ENCODE measurements at regions not wholly inside any gene's neighbourhood (a gene's known extent, or its start where the extent isn't known, plus 50 kb on each side); places are given as distances from the start of the nearest gene placed in this dataset.
"Not testable (repeated sequence)": the region's sequence is repeated elsewhere in the genome, so short reads cannot be mapped to it uniquely, and the experiment has no call there.

DNA sequence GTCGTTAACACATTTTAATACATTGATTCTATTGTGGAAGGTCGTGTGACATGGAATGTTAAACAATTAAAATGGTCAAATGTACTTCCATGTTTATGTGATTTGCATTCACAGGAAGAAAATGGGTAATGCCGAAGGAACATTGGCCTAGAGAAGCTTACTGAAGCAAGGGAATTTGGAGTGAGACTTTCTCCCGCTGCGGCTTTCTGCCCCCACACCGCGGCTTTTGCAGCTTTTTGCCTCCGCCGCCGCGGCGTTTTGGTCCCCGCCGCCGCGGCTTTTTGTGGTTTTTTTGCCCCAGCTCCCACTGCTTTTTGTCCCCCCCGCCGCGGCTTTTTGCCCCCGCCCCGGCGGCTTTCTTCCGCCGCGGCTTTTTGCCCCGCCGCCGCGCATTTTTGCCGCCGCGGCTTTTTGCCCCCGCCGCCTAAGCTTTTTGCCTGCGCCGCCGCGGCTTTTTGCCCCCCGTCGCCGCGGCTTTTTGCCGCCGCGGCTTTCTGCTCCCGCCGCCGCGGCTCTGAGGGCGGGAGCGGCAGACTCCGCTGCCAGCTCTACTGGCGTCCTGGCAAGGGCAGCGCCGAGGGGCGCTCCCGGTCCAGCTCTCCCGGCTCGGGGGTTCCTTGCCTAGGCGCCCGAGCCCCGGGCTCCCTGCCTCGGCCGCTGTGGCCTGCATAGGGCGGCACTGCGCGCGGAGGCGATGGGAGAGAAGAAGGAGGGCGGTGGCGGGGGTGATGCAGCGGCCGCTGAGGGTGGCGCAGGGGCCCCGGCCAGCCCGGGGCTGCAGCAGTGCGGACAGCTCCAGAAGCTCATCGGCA lies 225.5 kb upstream of the VKORC1L1 start:
- not testable (repeated sequence) for H3K36me3 Mint-ChIP-seq (ENCODE audit: low read depth, unreplicated experiment); H3K4me1 Mint-ChIP-seq (ENCODE audit: unreplicated experiment); DNase-seq (ENCODE audit: low spot score); H3K9me3 Mint-ChIP-seq (ENCODE audit: unreplicated experiment); H3K27me3 Mint-ChIP-seq (ENCODE audit: unreplicated experiment); H3K27ac Mint-ChIP-seq (ENCODE audit: unreplicated experiment); H3K4me3 Mint-ChIP-seq (ENCODE audit: unreplicated experiment)

- not testable (repeated sequence) for H3K36me3 Mint-ChIP-seq (ENCODE audit: low read depth, unreplicated experiment); H3K27ac Mint-ChIP-seq (ENCODE audit: unreplicated experiment); H3K9me3 Mint-ChIP-seq (ENCODE audit: unreplicated experiment); H3K4me1 Mint-ChIP-seq (ENCODE audit: unreplicated experiment); DNase-seq (ENCODE audit: low spot score); H3K27me3 Mint-ChIP-seq (ENCODE audit: unreplicated experiment); H3K4me3 Mint-ChIP-seq (ENCODE audit: unreplicated experiment)
These were observed 221.7 kb upstream of the VKORC1L1 start for GRCh38 chr7:65651174-65651573.

DNA sequence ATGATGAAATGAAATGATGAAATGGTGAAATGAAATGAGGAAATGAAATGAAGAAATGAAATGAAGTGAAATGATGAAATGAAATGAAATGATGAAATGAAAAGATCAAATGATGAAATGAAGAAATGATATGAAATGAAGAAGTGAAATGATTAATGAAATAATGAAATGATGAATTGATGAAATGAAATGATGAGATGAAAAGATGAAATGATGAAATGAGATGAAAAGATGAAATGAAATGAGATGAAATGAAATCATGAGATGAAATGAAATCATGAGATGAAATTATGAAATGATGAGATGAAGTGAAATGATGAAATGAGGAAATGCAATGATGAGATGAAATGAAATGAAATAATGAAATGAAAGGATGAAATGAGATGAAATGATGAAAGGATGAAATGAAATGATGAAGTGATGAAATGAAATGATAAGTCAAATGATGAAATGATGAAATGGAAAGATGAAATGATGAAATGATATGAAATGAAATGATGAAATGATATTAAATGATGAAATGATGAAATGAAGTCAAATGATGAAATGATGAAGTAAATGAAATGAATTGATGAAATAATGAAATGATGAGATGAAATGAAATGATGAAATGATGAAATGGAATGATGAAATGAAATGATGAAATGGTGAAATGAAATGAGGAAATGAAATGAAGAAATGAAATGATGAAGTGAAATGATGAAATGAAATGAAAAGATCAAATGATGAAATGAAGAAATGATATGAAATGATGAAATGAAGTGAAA lies 220.9 kb upstream of the VKORC1L1 start:
- H3K36me3 Mint-ChIP-seq (ENCODE audit: low read depth, unreplicated experiment); DNase-seq (ENCODE audit: low spot score); H3K27me3 Mint-ChIP-seq (ENCODE audit: unreplicated experiment); H3K4me3 Mint-ChIP-seq (ENCODE audit: unreplicated experiment); H3K27ac Mint-ChIP-seq (ENCODE audit: unreplicated experiment); H3K4me1 Mint-ChIP-seq (ENCODE audit: unreplicated experiment); H3K9me3 Mint-ChIP-seq (ENCODE audit: unreplicated experiment): not testable (repeated sequence)

DNA sequence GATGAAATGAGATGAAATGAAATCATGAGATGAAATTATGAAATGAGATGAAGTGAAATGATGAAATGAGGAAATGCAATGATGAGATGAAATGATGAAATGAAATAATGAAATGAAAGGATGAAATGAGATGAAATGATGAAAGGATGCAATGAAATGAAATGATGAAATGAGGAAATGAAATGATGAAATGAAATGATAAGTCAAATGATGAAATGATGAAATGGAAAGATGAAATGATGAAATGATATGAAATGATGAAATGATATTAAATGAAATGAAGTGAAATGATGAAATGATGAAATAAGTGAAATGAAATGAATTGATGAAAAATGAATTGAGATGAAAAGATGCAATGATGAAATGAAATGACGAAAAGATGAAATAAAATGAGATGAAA lies 220.2 kb upstream of the VKORC1L1 start:
- H3K9me3 Mint-ChIP-seq (ENCODE audit: unreplicated experiment); H3K36me3 Mint-ChIP-seq (ENCODE audit: low read depth, unreplicated experiment); H3K4me3 Mint-ChIP-seq (ENCODE audit: unreplicated experiment); H3K4me1 Mint-ChIP-seq (ENCODE audit: unreplicated experiment); H3K27ac Mint-ChIP-seq (ENCODE audit: unreplicated experiment); DNase-seq (ENCODE audit: low spot score); H3K27me3 Mint-ChIP-seq (ENCODE audit: unreplicated experiment): not testable (repeated sequence)

- H3K27ac Mint-ChIP-seq (ENCODE audit: unreplicated experiment); H3K27me3 Mint-ChIP-seq (ENCODE audit: unreplicated experiment); DNase-seq (ENCODE audit: low spot score); H3K4me3 Mint-ChIP-seq (ENCODE audit: unreplicated experiment); H3K36me3 Mint-ChIP-seq (ENCODE audit: low read depth, unreplicated experiment); H3K9me3 Mint-ChIP-seq (ENCODE audit: unreplicated experiment); H3K4me1 Mint-ChIP-seq (ENCODE audit: unreplicated experiment): not testable (repeated sequence)
These were observed 216.2 kb upstream of the VKORC1L1 start for GRCh38 chr7:65656494-65657188.

GRCh38 chr7:65683362-65683761 lies 189.5 kb upstream of the VKORC1L1 start:
- not testable (repeated sequence) for H3K36me3 Mint-ChIP-seq (ENCODE audit: low read depth, unreplicated experiment); H3K27ac Mint-ChIP-seq (ENCODE audit: unreplicated experiment); H3K4me3 Mint-ChIP-seq (ENCODE audit: unreplicated experiment); H3K9me3 Mint-ChIP-seq (ENCODE audit: unreplicated experiment); DNase-seq (ENCODE audit: low spot score); H3K27me3 Mint-ChIP-seq (ENCODE audit: unreplicated experiment); H3K4me1 Mint-ChIP-seq (ENCODE audit: unreplicated experiment)

DNA sequence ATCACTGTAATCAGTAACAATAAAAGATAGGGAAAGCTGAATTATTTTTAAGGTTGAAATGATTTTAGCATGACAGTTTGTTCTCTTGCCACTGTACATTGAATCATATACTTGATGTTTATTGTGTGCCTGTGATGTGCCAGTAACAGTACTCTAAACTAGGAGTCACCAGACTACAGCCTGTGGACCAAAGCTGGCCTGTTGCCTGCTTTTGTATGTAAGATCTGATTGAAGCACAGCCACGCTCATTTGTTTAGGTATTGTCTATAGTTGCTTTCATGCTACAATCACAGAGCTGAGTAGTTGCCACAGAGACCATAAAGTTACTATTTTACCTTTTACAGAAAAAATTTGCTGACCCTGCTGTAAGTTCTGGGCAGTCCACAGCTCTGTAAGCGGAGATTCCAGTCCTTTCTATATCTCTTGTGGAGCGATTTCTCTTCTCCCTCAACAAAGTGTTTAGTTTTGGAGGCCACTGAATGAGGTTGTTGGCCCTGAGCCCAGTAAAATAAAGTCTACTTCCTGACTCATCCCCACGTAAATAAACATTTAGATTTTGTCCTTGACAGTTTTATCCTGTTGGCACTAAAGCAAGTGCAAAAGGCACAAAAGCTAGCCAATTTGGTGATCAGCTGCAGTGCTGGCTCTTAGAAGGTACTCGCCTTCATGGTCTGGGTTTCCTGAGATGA lies 173.7 kb upstream of the VKORC1L1 start:
- not testable (repeated sequence) for H3K27ac Mint-ChIP-seq (ENCODE audit: unreplicated experiment); H3K4me1 Mint-ChIP-seq (ENCODE audit: unreplicated experiment); H3K4me3 Mint-ChIP-seq (ENCODE audit: unreplicated experiment); H3K9me3 Mint-ChIP-seq (ENCODE audit: unreplicated experiment); H3K27me3 Mint-ChIP-seq (ENCODE audit: unreplicated experiment); DNase-seq (ENCODE audit: low spot score); H3K36me3 Mint-ChIP-seq (ENCODE audit: low read depth, unreplicated experiment)

DNA sequence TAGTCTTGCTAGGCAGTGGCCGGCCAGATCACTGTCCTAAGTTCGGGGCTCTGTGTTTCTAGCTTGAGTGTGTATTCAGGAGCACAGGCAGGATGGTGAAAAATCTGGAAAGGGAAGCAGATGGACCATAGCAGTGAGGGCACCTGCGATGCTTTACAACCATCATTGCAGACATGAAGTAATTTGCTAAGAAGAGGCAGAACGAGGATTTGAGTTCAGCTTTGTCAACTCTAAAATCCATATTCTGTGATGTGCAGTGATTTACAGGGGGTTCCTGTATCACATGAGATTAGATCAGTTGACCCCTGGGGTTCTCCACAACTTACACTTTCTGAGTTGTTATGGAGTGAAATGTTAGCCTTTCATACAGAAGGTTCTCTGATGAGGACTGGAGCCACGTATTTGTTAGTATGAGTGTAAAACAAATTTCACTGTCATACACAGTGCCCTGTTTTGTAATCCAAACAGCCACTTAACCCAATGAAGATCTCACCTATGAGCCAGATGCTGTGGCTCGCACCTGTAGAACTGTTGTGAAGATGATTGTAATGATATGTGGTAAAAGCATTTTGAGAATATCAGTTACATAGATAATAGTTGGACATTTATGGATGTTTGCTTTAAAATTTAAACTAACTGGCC lies 173.0 kb upstream of the VKORC1L1 start:
- H3K4me3 Mint-ChIP-seq (ENCODE audit: unreplicated experiment); H3K27me3 Mint-ChIP-seq (ENCODE audit: unreplicated experiment); H3K27ac Mint-ChIP-seq (ENCODE audit: unreplicated experiment); H3K36me3 Mint-ChIP-seq (ENCODE audit: low read depth, unreplicated experiment); DNase-seq (ENCODE audit: low spot score); H3K4me1 Mint-ChIP-seq (ENCODE audit: unreplicated experiment); H3K9me3 Mint-ChIP-seq (ENCODE audit: unreplicated experiment): not testable (repeated sequence)

- not testable (repeated sequence) for DNase-seq (ENCODE audit: low spot score); H3K9me3 Mint-ChIP-seq (ENCODE audit: unreplicated experiment); H3K4me1 Mint-ChIP-seq (ENCODE audit: unreplicated experiment); H3K27me3 Mint-ChIP-seq (ENCODE audit: unreplicated experiment); H3K27ac Mint-ChIP-seq (ENCODE audit: unreplicated experiment); H3K36me3 Mint-ChIP-seq (ENCODE audit: low read depth, unreplicated experiment); H3K4me3 Mint-ChIP-seq (ENCODE audit: unreplicated experiment)
These were observed 153.6 kb upstream of the VKORC1L1 start for GRCh38 chr7:65719123-65719798.
